Muscle layer of colon (tissue), 2 donors: ENCODE measurements at regions not wholly inside any gene's neighbourhood (a gene's known extent, or its start where the extent isn't known, plus 50 kb on each side); places are given as distances from the start of the nearest gene placed in this dataset.

Experiments
- H3K27ac ChIP-seq: one replicate; pipeline ENCODE4 v1.7.0; 2013; ENCODE audit warnings: low read depth, mild to moderate bottlenecking, low read length, moderate library complexity
- H3K27me3 ChIP-seq, 2 donors: one replicate each; pipeline ENCODE4 v1.7.0; 2013; ENCODE audit warnings: low read length in 2 of 2, mild to moderate bottlenecking in 2 of 2; ENCODE audit not compliant: insufficient read depth in 2 of 2, control insufficient read depth in 1 of 2
- H3K36me3 ChIP-seq: one replicate; pipeline ENCODE4 v1.7.0; 2013; ENCODE audit warnings: mild to moderate bottlenecking, low read length; ENCODE audit not compliant: insufficient read depth
- H3K4me1 ChIP-seq: one replicate; pipeline ENCODE4 v1.7.0; 2013; ENCODE audit warnings: mild to moderate bottlenecking, low read length; ENCODE audit not compliant: insufficient read depth
- H3K4me3 ChIP-seq, 2 donors: one replicate each; pipeline ENCODE4 v1.7.0; 2013; ENCODE audit warnings: low read length in 2 of 2, low read depth in 1 of 2, mild to moderate bottlenecking in 1 of 2, moderate library complexity in 1 of 2
- H3K9ac ChIP-seq: one replicate; pipeline ENCODE4 v1.7.0; 2013; ENCODE audit warnings: low read length
- H3K9me3 ChIP-seq: one replicate; pipeline ENCODE4 v1.7.0; 2013; ENCODE audit warnings: mild to moderate bottlenecking, low read length
- donor health status: abdominal sarcoma.
- donor health status: Adenocarcinoma of cecum.

GRCh38 chr21:36207577-36208320, 51.1 kb downstream of the DOP1B start:
- Histone ChIP-seq H3K9me3 (no peaks in the 10 kb centered on the region), H3K9ac (no peak overlapping the region), H3K36me3 (peaks cover 10% of the 10 kb centered on the region), H3K27me3 (no peaks in the 10 kb centered on the region), H3K4me1 (no peaks in the 10 kb centered on the region), H3K27ac (no peak overlapping the region), H3K4me3 (no peak overlapping the region)

GRCh38 chr21:36208326-36209013, 51.8 kb downstream of the DOP1B start:
- no peaks in the 10 kb centered on the region for H3K9me3 ChIP-seq
- H3K36me3 ChIP-seq, result peaks cover 10% of the 10 kb centered on the region
- no peak overlapping the region for H3K9ac ChIP-seq
- no peaks in the 10 kb centered on the region for H3K27me3 ChIP-seq
- H3K4me1 ChIP-seq, result no peaks in the 10 kb centered on the region
- no peak overlapping the region for H3K27ac ChIP-seq
- H3K4me3 ChIP-seq, result no peak overlapping the region

DNA sequence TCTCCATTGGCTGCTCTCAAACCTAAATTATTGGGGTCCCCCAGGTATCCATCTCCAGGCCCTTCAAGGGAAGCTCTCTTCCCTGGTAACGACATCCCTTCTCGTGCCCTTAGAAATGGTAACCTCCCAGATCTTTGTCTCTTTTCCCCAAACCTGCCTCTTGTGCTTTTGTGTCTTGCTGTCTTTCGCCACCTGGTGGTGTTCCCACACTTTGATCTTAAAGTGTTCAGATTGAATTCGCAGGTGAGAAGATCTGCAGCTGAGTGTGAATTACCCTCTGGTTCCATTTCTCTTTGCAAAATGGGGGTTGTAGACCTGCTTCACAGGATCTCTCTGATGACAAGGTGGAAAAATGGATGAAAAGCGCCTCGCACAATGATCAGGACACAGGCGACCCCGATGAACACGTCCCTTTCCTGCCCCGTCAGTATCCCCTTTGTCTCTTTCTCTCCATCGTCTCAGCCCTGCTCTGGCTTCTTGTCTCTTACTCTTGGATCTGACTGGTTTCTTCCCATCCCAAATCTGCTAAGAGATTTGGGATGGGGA, 53.1 kb downstream of the DOP1B start:
- Histone ChIP-seq H3K36me3 (peaks cover 17% of the 10 kb centered on the region), H3K9me3 (no peaks in the 10 kb centered on the region), H3K4me1 (no peaks in the 10 kb centered on the region), H3K9ac (no peak overlapping the region), H3K27me3 (no peaks in the 10 kb centered on the region), H3K4me3 (no peak overlapping the region), H3K27ac (no peak overlapping the region)

GRCh38 chr21:36210779-36211659, 54.4 kb downstream of the DOP1B start:
- H3K9me3 ChIP-seq, result no peaks in the 10 kb centered on the region
- no peak overlapping the region for H3K27ac ChIP-seq
- H3K9ac ChIP-seq, result no peak overlapping the region
- H3K4me1 ChIP-seq, result no peaks in the 10 kb centered on the region
- H3K4me3 ChIP-seq, result no peak overlapping the region
- peaks cover 17% of the 10 kb centered on the region for H3K36me3 ChIP-seq
- H3K27me3 ChIP-seq, result no peaks in the 10 kb centered on the region

- Histone ChIP-seq H3K4me3 (no peak overlapping the region), H3K27ac (no peak overlapping the region), H3K4me1 (no peaks in the 10 kb centered on the region), H3K9me3 (no peaks in the 10 kb centered on the region), H3K9ac (no peak overlapping the region), H3K27me3 (no peaks in the 10 kb centered on the region), H3K36me3 (peaks cover 17% of the 10 kb centered on the region)
Observed at GRCh38 chr21:36211660-36212512, 55.3 kb downstream of the DOP1B start.

DNA sequence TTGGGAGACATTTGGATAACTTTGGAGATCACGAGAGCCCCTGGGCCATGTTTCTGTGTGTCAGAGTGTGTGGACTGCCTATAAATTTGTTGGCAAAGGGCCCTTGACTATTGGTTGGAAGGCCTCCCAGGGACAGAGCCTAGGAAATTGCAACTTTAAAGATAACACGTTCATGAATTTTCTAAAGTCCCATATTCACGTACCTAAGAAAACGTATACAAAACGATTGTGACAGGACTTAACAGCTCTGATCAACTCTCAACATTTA, 55.8 kb downstream of the DOP1B start:
- Histone ChIP-seq H3K4me1 (peaks cover 5% of the 10 kb centered on the region), H3K4me3 (no peak overlapping the region), H3K27me3 (no peaks in the 10 kb centered on the region), H3K9ac (no peak overlapping the region), H3K27ac (no peak overlapping the region), H3K9me3 (no peaks in the 10 kb centered on the region), H3K36me3 (peaks cover 17% of the 10 kb centered on the region)

- no peaks in the 10 kb centered on the region for H3K27me3 ChIP-seq
- H3K36me3 ChIP-seq, result peaks cover 15% of the 10 kb centered on the region
- H3K4me3 ChIP-seq, result no peak overlapping the region
- H3K27ac ChIP-seq, result no peak overlapping the region
- H3K9me3 ChIP-seq, result no peaks in the 10 kb centered on the region
- no peak overlapping the region for H3K9ac ChIP-seq
- peaks cover 9% of the 10 kb centered on the region for H3K4me1 ChIP-seq
Observed at GRCh38 chr21:36214561-36214960, 57.9 kb downstream of the DOP1B start.

DNA sequence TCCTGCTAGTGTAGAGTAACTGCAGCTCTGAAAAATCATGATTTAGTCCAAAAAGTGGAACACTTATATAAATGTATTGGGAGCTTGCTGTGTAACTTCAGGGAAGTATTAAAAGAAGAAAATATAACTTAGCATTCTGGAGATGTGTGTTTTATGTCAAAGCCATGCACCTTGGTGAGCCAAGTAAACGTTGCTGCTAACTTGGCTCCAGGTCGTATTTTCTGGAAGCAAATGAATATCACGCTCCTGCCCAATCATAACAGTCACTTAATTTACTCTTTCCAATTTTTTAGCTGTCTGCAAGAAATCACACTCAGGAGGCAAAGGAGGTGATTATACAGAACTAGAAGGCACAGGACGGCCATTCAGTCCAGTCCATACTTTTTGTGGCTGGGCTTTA, 61.1 kb downstream of the DOP1B start:
- no peaks in the 10 kb centered on the region for H3K9me3 ChIP-seq
- H3K36me3 ChIP-seq, result peaks cover 7% of the 10 kb centered on the region
- peaks cover 9% of the 10 kb centered on the region for H3K4me1 ChIP-seq
- H3K4me3 ChIP-seq, result no peak overlapping the region
- H3K27me3 ChIP-seq, result no peaks in the 10 kb centered on the region
- no peak overlapping the region for H3K27ac ChIP-seq
- H3K9ac ChIP-seq, result no peak overlapping the region

DNA sequence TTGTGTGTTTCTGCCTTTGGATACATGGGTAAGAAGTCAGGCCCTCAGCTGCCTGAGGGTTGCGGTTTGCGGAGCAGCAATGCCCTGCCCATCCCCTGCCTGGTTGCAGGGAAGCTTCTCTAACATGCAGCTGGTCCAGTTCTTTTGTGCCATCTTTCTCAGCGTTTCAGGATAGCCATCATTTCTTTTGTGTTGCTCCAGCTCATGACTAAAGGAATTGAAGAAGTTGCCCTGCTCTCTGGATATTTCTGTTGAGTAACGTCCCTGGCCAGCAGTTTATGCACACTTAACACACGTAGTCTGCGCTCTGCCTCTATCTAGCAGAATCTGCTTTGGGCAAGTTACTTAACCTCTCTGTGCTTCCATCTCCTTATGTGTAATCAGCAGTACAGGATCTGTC, 62.1 kb downstream of the DOP1B start:
- H3K4me3 ChIP-seq, result no peak overlapping the region
- no peak overlapping the region for H3K27ac ChIP-seq
- H3K4me1 ChIP-seq, result peaks cover 9% of the 10 kb centered on the region
- peaks cover 7% of the 10 kb centered on the region for H3K36me3 ChIP-seq
- no peaks in the 10 kb centered on the region for H3K9me3 ChIP-seq
- no peak overlapping the region for H3K9ac ChIP-seq
- H3K27me3 ChIP-seq, result no peaks in the 10 kb centered on the region

DNA sequence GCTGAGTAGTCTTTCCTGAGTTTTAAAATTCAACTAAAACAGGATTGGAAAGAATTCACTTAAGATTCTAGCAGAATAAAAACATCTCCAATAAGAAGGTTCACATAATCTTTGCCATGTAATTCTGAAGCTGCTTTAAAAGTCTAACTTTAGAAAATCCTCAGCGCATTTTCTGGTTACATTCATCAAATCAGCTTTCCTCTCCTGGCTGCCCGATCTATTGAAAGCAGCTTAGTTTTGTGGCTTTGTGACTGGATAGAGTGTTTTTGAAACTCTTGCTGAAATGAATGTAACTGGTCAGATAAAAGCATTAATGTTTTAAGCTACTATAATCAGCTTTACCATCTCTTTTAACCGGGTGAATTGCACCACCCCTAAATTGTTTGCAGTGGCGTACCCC, 66.8 kb downstream of the DOP1B start:
- Histone ChIP-seq H3K27ac (no peak overlapping the region), H3K4me3 (no peak overlapping the region), H3K9ac (no peak overlapping the region), H3K9me3 (no peaks in the 10 kb centered on the region), H3K4me1 (peaks cover 4% of the 10 kb centered on the region), H3K36me3 (peaks cover 11% of the 10 kb centered on the region), H3K27me3 (no peaks in the 10 kb centered on the region)

GRCh38 chr21:36229181-36229580, 72.6 kb downstream of the DOP1B start:
- Histone ChIP-seq H3K27ac (no peak overlapping the region), H3K9ac (no peak overlapping the region), H3K4me1 (no peaks in the 10 kb centered on the region), H3K9me3 (no peaks in the 10 kb centered on the region), H3K36me3 (peaks cover 28% of the 10 kb centered on the region), H3K27me3 (no peaks in the 10 kb centered on the region), H3K4me3 (no peak overlapping the region)
